ENCODE measurements at regions not wholly inside any gene's neighbourhood (a gene's known extent, or its start where the extent isn't known, plus 50 kb on each side); places are given as distances from the start of the nearest gene placed in this dataset.

DNA sequence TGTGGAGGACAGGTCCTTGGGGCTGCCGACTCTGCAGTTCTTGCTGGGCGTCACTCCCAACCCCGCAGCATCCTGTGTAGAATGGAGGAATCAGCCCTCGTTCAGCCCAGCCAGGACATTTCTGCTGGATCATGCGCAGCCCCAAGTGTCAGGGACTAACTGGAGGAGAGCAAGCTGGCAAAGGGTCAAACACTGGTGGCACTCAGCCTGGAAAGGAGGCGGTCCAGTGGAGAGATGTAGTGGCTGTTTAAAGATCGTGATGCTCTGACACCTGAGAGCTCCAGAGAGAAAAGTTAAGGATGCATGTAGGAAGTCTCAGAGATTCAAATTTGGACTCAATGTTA is 63.6 kb upstream of the SH3RF3 start:
- Histone ChIP-seq H3K27me3 (ENCODE audit: control insufficient read depth, insufficient read depth, low read length) (no peaks in the 10 kb centered on the region), H3K4me1 (ENCODE audit: control insufficient read depth in 2 of 3, insufficient read depth in 2 of 3, low read depth in 1 of 3, low read length in 3 of 3) (peaks cover 0 to 4% (median 3%) of the 10 kb centered on the region in 3 donors), H3K9me3 (ENCODE audit: control insufficient read depth in 2 of 3, insufficient read depth in 1 of 3, low read length in 3 of 3) (no peaks in the 10 kb centered on the region), H3K9ac (ENCODE audit: low read length in 3 of 3) (no peak overlapping the region), H3K27ac (ENCODE audit: low read depth in 2 of 2, low read length in 2 of 2) (peak overlapping the region in 1 of 2 donors; percentile 35), H3K4me3 (ENCODE audit: low read length in 3 of 3) (no peak overlapping the region), H3K36me3 (ENCODE audit: control insufficient read depth in 2 of 3, insufficient read depth in 3 of 3, low read length in 3 of 3) (no peaks in the 10 kb centered on the region)
- intact Hi-C loops (cut with DNase I) = no loop called here
- no peak for TF ChIP-seq CTCF (IDR thresholded peaks at IDR 0.05; ENCODE audit: borderline replicate concordance, extremely low read depth, insufficient read depth)
- FAIRE-seq (no peak), DNase-seq (peak in 3 of 5 donors; percentile 56 to 65 (median 65))

- no peak for FAIRE-seq
- Histone ChIP-seq H3K4me1 (ENCODE audit: control insufficient read depth in 2 of 3, insufficient read depth in 2 of 3, low read depth in 1 of 3, low read length in 3 of 3) (peaks cover 0 to 4% (median 3%) of the 10 kb centered on the region in 3 donors), H3K4me3 (ENCODE audit: low read length in 3 of 3) (peak overlapping the region in 1 of 3 donors; percentile 36), H3K9ac (ENCODE audit: low read length in 3 of 3) (no peak overlapping the region), H3K27me3 (ENCODE audit: control insufficient read depth, insufficient read depth, low read length) (no peaks in the 10 kb centered on the region), H3K36me3 (ENCODE audit: control insufficient read depth in 2 of 3, insufficient read depth in 3 of 3, low read length in 3 of 3) (no peaks in the 10 kb centered on the region), H3K9me3 (ENCODE audit: control insufficient read depth in 2 of 3, insufficient read depth in 1 of 3, low read length in 3 of 3) (no peaks in the 10 kb centered on the region), H3K27ac (ENCODE audit: low read depth in 2 of 2, low read length in 2 of 2) (peak overlapping the region; percentile 35)
- DNase-seq = no peak
- intact Hi-C loops (cut with DNase I) = no loop called here
- TF ChIP-seq CTCF (IDR thresholded peaks at IDR 0.05; ENCODE audit: borderline replicate concordance, extremely low read depth, insufficient read depth) = no peak
Observed at GRCh38 chr2:109064660-109065390, 64.2 kb upstream of the SH3RF3 start.

GRCh38 chr2:109062859-109063700 is 65.9 kb upstream of the SH3RF3 start:
- H3K9me3 ChIP-seq (ENCODE audit: control insufficient read depth in 2 of 3, insufficient read depth in 1 of 3, low read length in 3 of 3) = no peaks in the 10 kb centered on the region
- H3K4me3 ChIP-seq (ENCODE audit: low read length in 3 of 3) = no peak overlapping the region
- H3K4me1 ChIP-seq (ENCODE audit: control insufficient read depth in 2 of 3, insufficient read depth in 2 of 3, low read depth in 1 of 3, low read length in 3 of 3) = peaks cover 0 to 3% (median 0%) of the 10 kb centered on the region in 3 donors
- no peaks in the 10 kb centered on the region for H3K36me3 ChIP-seq (ENCODE audit: control insufficient read depth in 2 of 3, insufficient read depth in 3 of 3, low read length in 3 of 3)
- TF ChIP-seq CTCF (IDR thresholded peaks at IDR 0.05; ENCODE audit: borderline replicate concordance, extremely low read depth, insufficient read depth) = no peak
- peak in 3 of 5 donors; percentile 52 to 68 (median 65) for DNase-seq
- intact Hi-C loops (cut with DNase I) = no loop called here
- H3K27ac ChIP-seq (ENCODE audit: low read depth in 2 of 2, low read length in 2 of 2) = no peak overlapping the region
- FAIRE-seq = no peak
- H3K9ac ChIP-seq (ENCODE audit: low read length in 3 of 3) = no peak overlapping the region
- no peaks in the 10 kb centered on the region for H3K27me3 ChIP-seq (ENCODE audit: control insufficient read depth, insufficient read depth, low read length)
